Transverse colon (tissue), 4 donors: ENCODE measurements at regions not wholly inside any gene's neighbourhood (a gene's known extent, or its start where the extent isn't known, plus 50 kb on each side); places are given as distances from the start of the nearest gene placed in this dataset.

Source experiments
- DNase-seq: peaks from one replicate; pipeline ENCODE4 v3.0.0-alpha.2; 2019
- H3K27ac ChIP-seq, 4 donors: fragments of 200-600 bp; sonication (generic); 2 replicates each; pipeline ENCODE4 v1.5.1; 2016 to 2018; ENCODE audit warnings: inconsistent platforms in 4 of 4
- H3K27me3 ChIP-seq: fragments of 200-600 bp; sonication (generic); 2 replicates; pipeline ENCODE4 v1.5.1; 2017; ENCODE audit warnings: inconsistent platforms
- H3K36me3 ChIP-seq, 4 donors: fragments of 200-600 bp; sonication (generic); 2 replicates each; pipeline ENCODE4 v1.5.1; 2017 to 2019; ENCODE audit warnings: inconsistent platforms in 4 of 4
- H3K4me1 ChIP-seq, 4 donors: fragments of 200-600 bp; sonication (generic); 2 replicates each; pipeline ENCODE4 v1.5.1; 2017 to 2020; ENCODE audit warnings: inconsistent platforms in 4 of 4
- H3K4me3 ChIP-seq, 4 donors: fragments of 200-600 bp; sonication (generic); 1 replicate in 1 of 4; 2 replicates in 3 of 4; pipeline versions ENCODE4 v1.5.1 to v1.6.1; 2017 to 2019; ENCODE audit warnings: inconsistent platforms in 4 of 4
- H3K9me3 ChIP-seq, 2 donors: fragments of 200-600 bp; sonication (generic); 2 replicates each; pipeline ENCODE4 v1.5.1; 2017 to 2019; ENCODE audit warnings: inconsistent platforms in 2 of 2
- EP300 ChIP-seq: sonication (generic); formaldehyde crosslinking; IDR thresholded peaks from one replicate; pipeline ENCODE4 v1.6.1; 2017; ENCODE audit warnings: antibody characterized with exemption, low read depth
- POLR2A ChIP-seq: fragments of 450-650 bp; IDR thresholded peaks from one replicate; pipeline ENCODE4 v1.6.1; 2016; ENCODE audit warnings: antibody characterized with exemption, mild to moderate bottlenecking, moderate library complexity
- POLR2AphosphoS5 ChIP-seq, 3 donors: sonication (generic); formaldehyde crosslinking; IDR thresholded peaks; one replicate each; pipeline ENCODE4 v1.6.1; 2016; ENCODE audit warnings: antibody characterized with exemption in 3 of 3
- WGBS, 2 donors: methylation state at CpG; one replicate each; pipeline ENCODE4 v1.1.5; 2018; ENCODE audit warnings: low coverage in 1 of 2; 5-methylcytosine and 5-hydroxymethylcytosine counted together
- in situ Hi-C, 4 donors: fragments of 200-750 bp; cut with MboI; loops; one replicate each; pipeline versions ENCODE4 v1.15.0 to v1.15.1; 2017; ENCODE audit warnings: low sequenced_read_pairs in 3 of 4, low pct_ligation_motif_present in 1 of 4, low pct_unique_long_range_greater_than_20kb in 1 of 4
- intact Hi-C: fragments of 100-400 bp; cut with DNase I; formaldehyde crosslinking; loops from one replicate; pipeline ENCODE4 v1.15.1; 2023; ENCODE audit warnings: low total_unique reads
- TF ChIP-seq, protein P1 (sequence below), 5 experiments: fragments of 200-600 bp in 3 of 5; fragments of 450-650 bp in 2 of 5; sonication (generic) in 3 of 5; IDR thresholded peaks; 1 replicate in 2 of 5; 2 replicates in 3 of 5; pipeline ENCODE4 v1.5.1; 2016 to 2017; ENCODE audit warnings: antibody characterized with exemption in 5 of 5, inconsistent platforms in 3 of 5, mild to moderate bottlenecking in 2 of 5, moderate library complexity in 1 of 5

DNA sequence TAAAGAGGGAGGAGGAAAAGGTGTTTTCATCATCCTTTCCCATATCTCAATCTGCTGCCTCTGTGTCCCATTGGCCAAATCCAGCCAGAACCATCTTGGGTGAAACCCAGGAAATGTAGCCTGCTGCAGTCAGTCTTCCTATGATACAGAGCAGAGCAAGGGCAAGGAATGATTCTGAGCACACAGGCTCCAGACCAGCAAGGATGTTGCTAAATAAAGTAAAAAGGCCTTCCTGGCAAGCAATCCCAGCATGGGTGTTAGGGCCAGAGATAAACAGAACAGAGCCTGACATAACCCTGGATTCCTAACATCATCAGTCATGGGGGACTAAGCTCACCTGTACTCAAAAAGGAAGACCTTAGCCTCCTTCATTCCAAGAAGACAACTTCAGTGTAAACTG lies 90.7 kb upstream of the AGTR1 start:
- H3K4me1 ChIP-seq = peaks cover 0 to 30% (median 8%) of the 10 kb centered on the region in 4 donors
- TF ChIP-seq POLR2AphosphoS5 (IDR thresholded peaks at IDR 0.05) = peak; percentile 30 to 80 (median 70)
- TF ChIP-seq EP300 = peak; percentile 80
- TF ChIP-seq, protein P1, sequence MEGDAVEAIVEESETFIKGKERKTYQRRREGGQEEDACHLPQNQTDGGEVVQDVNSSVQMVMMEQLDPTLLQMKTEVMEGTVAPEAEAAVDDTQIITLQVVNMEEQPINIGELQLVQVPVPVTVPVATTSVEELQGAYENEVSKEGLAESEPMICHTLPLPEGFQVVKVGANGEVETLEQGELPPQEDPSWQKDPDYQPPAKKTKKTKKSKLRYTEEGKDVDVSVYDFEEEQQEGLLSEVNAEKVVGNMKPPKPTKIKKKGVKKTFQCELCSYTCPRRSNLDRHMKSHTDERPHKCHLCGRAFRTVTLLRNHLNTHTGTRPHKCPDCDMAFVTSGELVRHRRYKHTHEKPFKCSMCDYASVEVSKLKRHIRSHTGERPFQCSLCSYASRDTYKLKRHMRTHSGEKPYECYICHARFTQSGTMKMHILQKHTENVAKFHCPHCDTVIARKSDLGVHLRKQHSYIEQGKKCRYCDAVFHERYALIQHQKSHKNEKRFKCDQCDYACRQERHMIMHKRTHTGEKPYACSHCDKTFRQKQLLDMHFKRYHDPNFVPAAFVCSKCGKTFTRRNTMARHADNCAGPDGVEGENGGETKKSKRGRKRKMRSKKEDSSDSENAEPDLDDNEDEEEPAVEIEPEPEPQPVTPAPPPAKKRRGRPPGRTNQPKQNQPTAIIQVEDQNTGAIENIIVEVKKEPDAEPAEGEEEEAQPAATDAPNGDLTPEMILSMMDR (IDR thresholded peaks at IDR 0.05) = no peak
- in situ Hi-C loops = no loop called here
- no peaks in the 10 kb centered on the region for H3K27me3 ChIP-seq
- H3K4me3 ChIP-seq = no peak overlapping the region
- H3K27ac ChIP-seq = peak overlapping the region; percentile 50 to 79 (median 66)
- no peaks in the 10 kb centered on the region for H3K36me3 ChIP-seq
- DNase-seq = peak; percentile 18
- intact Hi-C loops = no loop called here
- no peaks in the 10 kb centered on the region for H3K9me3 ChIP-seq

DNA sequence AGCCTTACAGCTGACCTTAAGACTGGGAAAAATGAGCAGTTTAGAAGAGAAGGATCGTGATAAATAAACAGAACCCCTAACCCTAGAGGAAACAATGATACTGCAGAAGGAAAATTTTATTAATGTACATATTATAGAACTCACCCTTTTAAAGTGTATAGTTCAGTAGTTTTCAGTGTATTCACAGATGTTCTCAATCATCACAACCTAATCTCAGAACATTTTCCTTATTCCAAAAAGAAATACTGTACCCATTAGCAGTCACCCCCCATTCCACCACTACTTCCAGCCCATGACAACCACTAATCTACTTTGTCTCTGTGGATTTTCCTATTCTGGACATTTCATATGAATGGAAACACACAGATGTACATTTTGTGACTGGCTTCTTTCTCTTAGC lies 90.2 kb upstream of the AGTR1 start:
- Histone ChIP-seq H3K27ac (peak overlapping the region; percentile 50 to 75 (median 66)), H3K27me3 (no peaks in the 10 kb centered on the region), H3K9me3 (no peaks in the 10 kb centered on the region), H3K36me3 (no peaks in the 10 kb centered on the region), H3K4me3 (no peak overlapping the region), H3K4me1 (peaks cover 0 to 26% (median 4%) of the 10 kb centered on the region in 4 donors)
- intact Hi-C loops = no loop called here
- TF ChIP-seq POLR2A (no peak), POLR2AphosphoS5 (IDR thresholded peaks at IDR 0.05) (no peak), EP300 (no peak)
- TF ChIP-seq, protein P1 (IDR thresholded peaks at IDR 0.05) = no peak
- WGBS, 2 donors = 50 to 71% methylated on average over 1 of the region's 1 CpG
- no peak for DNase-seq
- in situ Hi-C loops = no loop called here

DNA sequence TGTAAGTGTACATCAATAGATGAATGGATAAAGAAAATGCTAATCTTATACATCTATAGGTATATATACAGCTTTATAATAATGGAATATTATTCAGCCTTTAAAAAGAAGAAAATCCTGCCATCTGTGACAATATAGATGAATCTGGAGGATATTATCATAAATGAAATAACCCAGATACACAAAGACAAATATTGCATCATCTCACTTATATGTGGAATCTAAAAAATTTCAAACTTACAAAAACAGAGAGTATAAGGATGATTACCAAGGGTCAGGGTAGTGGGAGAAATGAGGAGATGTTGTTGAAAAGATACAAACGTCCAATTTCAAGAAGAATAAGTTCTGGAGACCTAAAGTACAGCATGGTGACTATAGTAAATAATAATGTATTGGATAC lies 85.4 kb upstream of the AGTR1 start:
- no peaks in the 10 kb centered on the region for H3K27me3 ChIP-seq
- intact Hi-C loops (no loop called here), in situ Hi-C loops (no loop called here)
- no peak for DNase-seq
- H3K36me3 ChIP-seq = no peaks in the 10 kb centered on the region
- TF ChIP-seq POLR2A = no peak
- TF ChIP-seq EP300 = no peak
- no peak for TF ChIP-seq POLR2AphosphoS5 (IDR thresholded peaks at IDR 0.05)
- TF ChIP-seq, protein P1 (IDR thresholded peaks at IDR 0.05) = no peak
- 49 to 63% methylated on average over 1 of the region's 1 CpG for WGBS, 2 donors
- no peak overlapping the region for H3K4me3 ChIP-seq
- H3K27ac ChIP-seq = no peak overlapping the region
- no peaks in the 10 kb centered on the region for H3K9me3 ChIP-seq
- peaks cover 0 to under 1% (median 0%) of the 10 kb centered on the region in 4 donors for H3K4me1 ChIP-seq

DNA sequence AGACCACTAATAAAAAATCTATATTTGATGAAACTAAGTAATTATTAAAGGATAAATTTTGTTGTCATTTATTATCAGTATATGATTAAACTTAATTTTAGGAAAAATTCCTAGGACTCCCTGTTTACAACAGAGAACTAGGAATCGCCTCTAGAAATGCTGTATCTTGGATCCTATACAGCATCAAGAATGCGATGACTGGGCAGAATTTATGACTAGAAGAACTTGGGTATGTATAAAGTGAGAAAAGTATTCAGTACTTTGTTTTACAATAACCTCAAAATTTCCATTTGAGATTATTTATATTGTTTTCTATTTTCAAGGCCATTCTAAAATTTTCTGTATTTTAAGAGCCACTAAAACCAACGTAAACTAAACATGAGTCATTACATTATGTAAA lies 82.3 kb upstream of the AGTR1 start:
- WGBS, 2 donors = 70 to 83% methylated on average over 3 of the region's 3 CpGs
- H3K4me3 ChIP-seq = no peak overlapping the region
- intact Hi-C loops (no loop called here), in situ Hi-C loops (no loop called here)
- TF ChIP-seq, protein P1 (IDR thresholded peaks at IDR 0.05) = no peak
- TF ChIP-seq POLR2A (no peak), EP300 (no peak), POLR2AphosphoS5 (IDR thresholded peaks at IDR 0.05) (no peak)
- no peak overlapping the region for H3K27ac ChIP-seq
- H3K36me3 ChIP-seq = no peaks in the 10 kb centered on the region
- no peak for DNase-seq
- no peaks in the 10 kb centered on the region for H3K27me3 ChIP-seq
- H3K9me3 ChIP-seq = no peaks in the 10 kb centered on the region
- peaks cover 0 to 4% (median 0%) of the 10 kb centered on the region in 4 donors for H3K4me1 ChIP-seq
